IMR-90 (cell line): ENCODE measurements at regions not wholly inside any gene's neighbourhood (a gene's known extent, or its start where the extent isn't known, plus 50 kb on each side); places are given as distances from the start of the nearest gene placed in this dataset.

Experiments
- ATAC-seq: fragments of 200-7000 bp; cut with Tn5 transposase; 2 replicates; pipeline ENCODE4 v1.9.1; 2020; ENCODE audit warnings: low read depth, mild to moderate bottlenecking, moderate library complexity
- BruUV-seq: library from RNA; stranded (reverse); fragments of 400-500 nt; replicated peaks from 2 replicates; lab custom pipeline; 2021; lab: Mats Ljungman, UMichigan
- CTCF ChIA-PET: fragments of 300-600 bp; formaldehyde crosslinking; extraction: SDS; loops from one replicate; lab custom pipeline; 2021; ENCODE audit warnings: antibody characterized with exemption; lab: Yijun Ruan, JAX
- POLR2A ChIA-PET: fragments of 300-600 bp; sonication (Branson Sonifier 250); formaldehyde crosslinking; loops from one replicate; lab custom pipeline; 2022; ENCODE audit warnings: antibody characterized with exemption; ENCODE audit not compliant: unreplicated experiment; lab: Charles Lee
- DNase-seq: peaks from one replicate; pipeline ENCODE4 v3.0.0; 2013
- H2AFZ ChIP-seq: replicated peaks from 2 replicates; pipeline ENCODE3; 2013; ENCODE audit warnings: low read length, mild to moderate bottlenecking; ENCODE audit not compliant: poor library complexity
- H2AK5ac ChIP-seq: 2 replicates; pipeline ENCODE4 v1.6.1; 2013; ENCODE audit warnings: low read depth, low read length, inconsistent platforms
- H2AK9ac ChIP-seq: replicated peaks from 2 replicates; pipeline ENCODE3; 2013; ENCODE audit warnings: mild to moderate bottlenecking, low read depth, low read length, moderate library complexity; ENCODE audit not compliant: poor library complexity
- H2BK120ac ChIP-seq: 2 replicates; pipeline ENCODE4 v1.6.1; 2013; ENCODE audit warnings: low read depth, low read length, inconsistent platforms
- H2BK15ac ChIP-seq: 3 replicates; pipeline ENCODE4 v1.6.1; 2013; ENCODE audit warnings: low read depth, low read length, inconsistent platforms
- H2BK20ac ChIP-seq: 2 replicates; pipeline ENCODE4 v1.6.1; 2013; ENCODE audit warnings: low read depth, mild to moderate bottlenecking, inconsistent platforms, low read length, moderate library complexity
- H2BK5ac ChIP-seq: 2 replicates; pipeline ENCODE4 v1.6.1; 2013; ENCODE audit warnings: mild to moderate bottlenecking, low read depth, low read length, inconsistent platforms; ENCODE audit not compliant: poor library complexity, severe bottlenecking
- H3K14ac ChIP-seq: replicated peaks from 2 replicates; pipeline ENCODE4 v1.6.1; 2013; ENCODE audit warnings: low read depth, low read length, inconsistent platforms
- H3K18ac ChIP-seq: 2 replicates; pipeline ENCODE4 v1.6.1; 2013; ENCODE audit warnings: low read depth, low read length, control low read depth
- H3K23ac ChIP-seq: 2 replicates; pipeline ENCODE4 v1.6.1; 2013; ENCODE audit warnings: low read depth, low read length, inconsistent platforms
- H3K27ac ChIP-seq: 2 replicates; pipeline ENCODE4 v1.5.1; 2013; ENCODE audit warnings: mild to moderate bottlenecking, control low read depth, low read length; ENCODE audit not compliant: insufficient read depth
- H3K27me3 ChIP-seq: 2 replicates; pipeline ENCODE4 v1.6.1; 2013; ENCODE audit warnings: low read length; ENCODE audit not compliant: control insufficient read depth, insufficient read depth
- H3K36me3 ChIP-seq: 2 replicates; pipeline ENCODE4 v1.6.1; 2013; ENCODE audit warnings: low read length, mixed read lengths; ENCODE audit not compliant: control insufficient read depth, insufficient read depth
- H3K4ac ChIP-seq: 2 replicates; pipeline ENCODE4 v1.6.1; 2013; ENCODE audit warnings: low read depth, low read length, inconsistent platforms
- H3K4me1 ChIP-seq: 2 replicates; pipeline ENCODE4 v1.6.1; 2013; ENCODE audit warnings: low read length, mixed read lengths; ENCODE audit not compliant: control insufficient read depth, insufficient read depth
- H3K4me2 ChIP-seq: 2 replicates; pipeline ENCODE4 v1.6.1; 2013; ENCODE audit warnings: low read depth, mild to moderate bottlenecking, control low read depth, low read length, moderate library complexity
- H3K4me3 ChIP-seq: 2 replicates; pipeline ENCODE4 v1.5.1; 2013; ENCODE audit warnings: low read depth, mild to moderate bottlenecking, control low read depth, low read length, moderate library complexity; ENCODE audit not compliant: insufficient read depth
- H3K56ac ChIP-seq: 2 replicates; pipeline ENCODE4 v1.6.1; 2013; ENCODE audit warnings: low read length, inconsistent platforms; ENCODE audit not compliant: insufficient read depth; ENCODE audit errors: extremely low read depth
- H3K79me1 ChIP-seq, 2 experiments: 2 replicates each; pipeline ENCODE4 v1.6.1; 2013; ENCODE audit warnings: low read length in 2 of 2, inconsistent platforms in 1 of 2, low read depth in 1 of 2
- H3K9ac ChIP-seq: 2 replicates; pipeline ENCODE4 v1.6.1; 2013; ENCODE audit warnings: low read depth, low read length, control low read depth
- H3K9me1 ChIP-seq: 2 replicates; pipeline ENCODE4 v1.6.1; 2013; ENCODE audit warnings: low read length, inconsistent platforms; ENCODE audit not compliant: insufficient read depth
- H3K9me3 ChIP-seq: 2 replicates; pipeline ENCODE4 v1.6.1; 2013; ENCODE audit warnings: low read length; ENCODE audit not compliant: control insufficient read depth, insufficient read depth
- H4K20me1 ChIP-seq: 2 replicates; pipeline ENCODE4 v1.6.1; 2013; ENCODE audit warnings: low read length, inconsistent platforms; ENCODE audit not compliant: insufficient read depth
- H4K5ac ChIP-seq: 2 replicates; pipeline ENCODE4 v1.6.1; 2013; ENCODE audit warnings: mild to moderate bottlenecking, low read depth, low read length, control low read depth
- H4K8ac ChIP-seq, 2 experiments: 2 replicates each; pipeline ENCODE4 v1.6.1; 2013; ENCODE audit warnings: low read depth in 2 of 2, low read length in 2 of 2, control low read depth in 1 of 2, inconsistent platforms in 1 of 2
- H4K91ac ChIP-seq: 2 replicates; pipeline ENCODE4 v1.6.1; 2013; ENCODE audit warnings: low read depth, low read length, inconsistent platforms; ENCODE audit not compliant: insufficient read depth
- BHLHE40 ChIP-seq: fragments of 150-350 bp; IDR thresholded peaks from 2 replicates; pipeline ENCODE4 v1.6.1; 2016; ENCODE audit warnings: mild to moderate bottlenecking, low read depth, low read length
- NFE2L2 ChIP-seq: fragments of 150-350 bp; IDR thresholded peaks from 2 replicates; pipeline ENCODE4 v1.6.1; 2016; ENCODE audit warnings: low read depth, mild to moderate bottlenecking, low read length
- WGBS, 2 experiments: methylation state at CpG; one replicate each; pipeline versions ENCODE4 v1.1.5 to v1.1.7; 2013; ENCODE audit warnings: missing lambda C conversion rate in 2 of 2; ENCODE audit not compliant: insufficient read length in 1 of 2; ENCODE audit errors: extremely low coverage in 2 of 2; 5-methylcytosine and 5-hydroxymethylcytosine counted together
- dilution Hi-C: fragments of 300-500 bp; cut with HindIII; formaldehyde crosslinking; loops from one replicate; pipeline ENCODE4 v1.14.3; 2018; ENCODE audit warnings: low sequenced_read_pairs; ENCODE audit not compliant: unreplicated experiment
- in situ Hi-C: fragments of 300-500 bp; cut with MboI; formaldehyde crosslinking; loops from 3 replicates; pipeline ENCODE4 v1.14.3; 2019; ENCODE audit warnings: low sequenced_read_pairs, inconsistent platforms, mixed read lengths
- intact Hi-C: fragments of 100-400 bp; cut with micrococcal nuclease; formaldehyde crosslinking; loops from 2 replicates; pipeline ENCODE4 v1.10.0; 2022

DNA sequence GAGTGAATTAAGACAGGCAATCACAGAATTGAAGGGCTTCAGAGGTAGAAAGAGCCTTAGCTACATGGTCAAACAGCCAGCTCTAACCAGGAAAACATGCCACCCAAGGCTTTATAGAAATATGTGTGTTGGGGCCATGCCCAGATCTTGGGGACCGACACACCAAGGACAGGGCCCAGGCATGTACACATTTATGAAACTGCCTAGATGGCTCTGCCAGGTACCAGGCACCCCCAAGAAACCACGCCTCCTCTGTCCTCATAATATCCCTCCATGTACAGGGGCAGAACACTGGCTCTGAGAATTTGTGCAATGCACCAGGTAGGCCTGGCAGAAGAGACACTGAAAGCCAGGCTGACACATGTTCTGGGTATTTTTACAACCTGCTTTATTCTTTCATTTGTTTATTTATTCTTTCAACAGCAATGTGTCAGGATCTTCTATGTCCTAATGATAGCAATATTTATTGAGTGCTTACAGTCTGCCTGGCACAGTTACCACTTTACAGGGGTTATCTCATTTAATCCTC is 137.9 kb upstream of the LSM14A start:
- H3K4ac ChIP-seq = no peak overlapping the region
- H2BK15ac ChIP-seq = no peak overlapping the region
- no peak overlapping the region for H2AK5ac ChIP-seq
- H4K91ac ChIP-seq = no peak overlapping the region
- TF ChIP-seq BHLHE40 (no peak), NFE2L2 (no peak)
- no peak overlapping the region for H4K5ac ChIP-seq
- no peaks in the 10 kb centered on the region for H3K36me3 ChIP-seq
- no peak overlapping the region for H3K18ac ChIP-seq
- H3K4me2 ChIP-seq = no peak overlapping the region
- H3K27ac ChIP-seq = no peak overlapping the region
- no peak overlapping the region for H2AFZ ChIP-seq
- no peak overlapping the region for H2BK120ac ChIP-seq
- no peaks in the 10 kb centered on the region for H3K4me1 ChIP-seq
- ATAC-seq = no peak
- intact Hi-C loops = no loop called here
- ChIA-PET CTCF (no interaction called here), POLR2A (no interaction called here)
- H2AK9ac ChIP-seq = no peak overlapping the region
- dilution Hi-C loops = no loop called here
- no peak overlapping the region for H2BK20ac ChIP-seq
- H3K14ac ChIP-seq = no peak overlapping the region
- H3K9me1 ChIP-seq = no peaks in the 10 kb centered on the region
- H3K4me3 ChIP-seq = no peak overlapping the region
- in situ Hi-C loops = no loop called here
- no TSS peak for BruUV-seq
- H3K9me3 ChIP-seq = no peaks in the 10 kb centered on the region
- no peak overlapping the region for H3K23ac ChIP-seq
- H3K56ac ChIP-seq = no peak overlapping the region
- no peaks in the 10 kb centered on the region for H3K79me1 ChIP-seq
- no CpG with 5 or more reads among the region's 2 CpGs for WGBS, 2 experiments
- H3K27me3 ChIP-seq = no peaks in the 10 kb centered on the region
- H4K8ac ChIP-seq = no peak overlapping the region
- no peak overlapping the region for H2BK5ac ChIP-seq
- no peak for DNase-seq
- no peak overlapping the region for H3K9ac ChIP-seq
- H4K20me1 ChIP-seq = no peaks in the 10 kb centered on the region
